CD4-positive, alpha-beta T cell treated with Interleukin-12 subunit alpha and Interleukin-12 subunit beta, for 1 hour (primary cell): ENCODE measurements at regions not wholly inside any gene's neighbourhood (a gene's known extent, or its start where the extent isn't known, plus 50 kb on each side); places are given as distances from the start of the nearest gene placed in this dataset.
"Not testable (repeated sequence)": the region's sequence is repeated elsewhere in the genome, so short reads cannot be mapped to it uniquely, and the experiment has no call there.

Source experiments
- DNase-seq: peaks from one replicate; pipeline ENCODE4 v3.0.0-alpha.2; 2020

DNA sequence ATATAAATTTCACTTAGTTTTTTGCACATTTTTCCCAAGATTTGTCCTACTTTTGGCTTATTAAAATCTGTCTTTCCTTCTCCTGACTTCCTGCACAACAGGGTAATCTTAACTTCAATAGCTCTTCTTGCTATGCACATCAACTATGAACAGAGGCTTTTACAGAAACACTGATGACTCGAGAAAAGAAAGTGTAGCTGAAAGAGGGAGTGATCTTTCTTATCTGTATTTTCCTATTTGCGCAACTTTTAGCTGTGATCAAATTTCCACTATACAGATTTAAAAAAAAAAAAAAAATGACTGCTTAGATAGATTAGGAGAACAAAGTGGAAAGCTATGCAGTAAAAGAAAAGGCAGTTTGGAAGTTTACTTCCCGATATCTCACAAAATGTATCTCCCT is 406.9 kb downstream of the LIG4 start:
- DNase-seq, result no peak

DNA sequence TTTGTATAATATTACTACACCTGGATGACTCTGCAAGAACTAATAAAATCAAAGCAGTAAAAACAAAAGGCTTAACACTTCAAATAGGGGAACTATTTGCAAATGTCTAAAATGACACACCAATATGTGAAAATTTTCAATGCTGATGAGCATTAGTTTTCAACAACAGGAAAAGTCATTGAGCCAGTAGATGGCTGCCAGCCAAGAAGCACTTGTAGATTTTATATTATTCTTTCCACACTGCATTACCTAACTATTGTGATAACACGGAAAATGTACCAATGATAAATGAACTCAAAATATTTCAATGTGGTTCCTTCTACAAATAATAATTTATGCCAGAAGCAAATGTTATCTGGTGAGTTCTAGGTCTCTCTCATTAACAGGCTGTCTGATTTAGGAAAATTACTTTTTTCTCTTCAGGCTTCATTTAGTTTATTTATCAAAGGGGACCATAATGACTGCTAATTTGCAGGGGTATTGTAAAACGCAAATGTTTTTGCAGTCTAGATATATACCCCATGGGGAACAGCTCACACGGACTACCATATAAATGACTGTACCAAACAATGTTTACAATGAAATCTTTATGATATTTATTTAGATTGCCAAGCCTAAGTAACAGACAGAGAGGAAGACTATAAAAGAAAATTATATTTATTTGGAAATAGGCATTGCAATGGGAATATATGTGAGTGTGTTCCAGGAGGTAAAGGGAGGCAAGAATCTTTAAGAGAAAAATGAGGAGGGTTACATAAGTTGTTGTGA is 407.8 kb downstream of the LIG4 start:
- DNase-seq, result no peak

GRCh38 chr13:107806726-107807125 is 408.6 kb downstream of the LIG4 start:
- no peak for DNase-seq

DNA sequence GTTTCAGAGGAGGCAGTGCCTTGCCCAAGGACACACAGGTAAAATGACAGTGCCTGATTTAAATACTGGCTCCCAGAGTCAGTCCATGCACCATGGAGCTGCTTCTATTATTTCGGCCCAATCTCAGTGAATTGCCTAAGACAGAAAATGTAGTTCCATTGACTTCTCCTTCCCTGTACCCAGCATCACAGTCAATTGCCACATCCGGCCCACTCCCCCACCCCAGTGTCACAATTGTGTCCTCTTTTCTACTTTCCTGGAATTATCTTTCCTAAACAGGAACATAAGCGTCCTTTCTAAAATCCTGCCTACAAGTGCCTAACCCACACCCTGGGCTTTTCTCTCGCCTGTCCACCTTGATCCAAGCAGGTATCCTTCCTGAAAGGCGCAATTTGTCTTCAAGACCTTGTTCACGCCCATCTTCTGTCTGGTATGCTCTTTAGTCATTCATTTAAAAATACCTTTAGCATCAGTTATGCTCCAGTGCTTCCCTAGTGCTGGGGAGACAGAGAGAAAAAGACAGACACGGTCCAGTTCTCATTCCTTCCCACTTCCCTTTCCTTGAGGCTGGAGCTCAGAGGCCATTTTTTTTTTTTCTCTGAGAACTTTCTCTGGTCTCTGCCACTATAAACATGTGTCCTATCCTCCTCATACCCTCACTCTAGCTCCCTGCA is 411.4 kb downstream of the LIG4 start:
- no peak for DNase-seq

- no peak for DNase-seq
Measured at GRCh38 chr13:107801621-107802020, 413.7 kb downstream of the LIG4 start.

GRCh38 chr13:107799001-107799400 is 416.3 kb downstream of the LIG4 start:
- DNase-seq, result no peak

DNA sequence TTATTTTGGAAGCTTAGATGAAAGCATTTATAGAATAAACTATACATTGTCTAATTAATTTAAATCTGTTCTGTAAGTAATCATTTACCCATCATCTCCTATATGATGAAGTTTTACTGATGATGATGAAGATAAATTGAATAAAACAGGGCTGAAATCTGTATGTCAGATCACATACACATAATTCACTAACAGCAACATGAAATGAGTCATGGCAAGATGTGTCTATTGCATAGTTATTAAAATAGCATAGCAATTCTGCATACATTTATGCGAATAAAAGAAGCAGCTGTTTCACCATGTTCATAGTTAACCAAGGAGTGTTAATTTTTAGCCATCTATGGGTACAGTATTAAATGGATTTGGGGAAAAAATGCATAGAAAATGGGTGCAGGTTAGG is 424.9 kb downstream of the LIG4 start:
- DNase-seq, result no peak

GRCh38 chr13:107788464-107789165 is 426.7 kb downstream of the LIG4 start:
- DNase-seq, result no peak

DNA sequence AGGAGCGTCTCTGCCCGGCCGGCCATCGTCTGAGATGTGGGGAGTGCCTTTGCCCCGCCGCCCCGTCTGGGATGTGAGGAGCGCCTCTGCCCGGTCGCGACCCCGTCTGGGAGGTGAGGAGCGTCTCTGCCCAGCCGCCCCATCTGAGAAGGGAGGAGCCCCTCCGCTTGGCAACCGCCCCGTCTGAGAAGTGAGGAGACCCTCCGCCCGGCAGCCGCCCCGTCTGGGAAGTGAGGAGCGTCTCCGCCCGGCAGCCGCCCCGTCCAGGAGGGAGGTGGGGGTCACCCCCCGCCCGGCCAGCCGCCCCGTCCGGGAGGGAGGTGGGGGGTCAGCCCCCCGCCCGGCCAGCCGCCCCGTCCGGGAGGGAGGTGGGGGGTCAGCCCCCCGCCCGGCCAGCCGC is 432.7 kb downstream of the LIG4 start:
- DNase-seq, result not testable (repeated sequence)

DNA sequence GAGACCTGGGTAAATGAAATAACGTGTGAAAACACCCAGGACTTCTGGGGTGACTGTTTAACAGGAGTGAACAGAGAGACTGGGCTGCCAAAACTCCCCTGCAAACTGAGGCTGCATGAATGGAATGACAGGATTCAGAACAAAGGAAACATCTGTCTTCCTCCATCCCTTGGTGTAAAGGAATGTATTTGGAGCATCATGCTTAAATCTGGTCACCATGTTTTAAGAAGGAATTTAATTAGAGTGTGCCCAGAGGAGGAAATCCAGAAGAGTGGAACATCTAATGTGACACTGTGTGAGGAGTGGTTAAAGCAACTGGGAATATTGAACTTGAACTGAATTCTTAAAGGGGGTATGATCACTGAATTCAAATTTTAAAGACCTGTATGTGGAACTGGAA is 437.2 kb downstream of the LIG4 start:
- DNase-seq, result no peak

- no peak for DNase-seq
Measured at GRCh38 chr13:107770541-107770940, 444.8 kb downstream of the LIG4 start.

DNA sequence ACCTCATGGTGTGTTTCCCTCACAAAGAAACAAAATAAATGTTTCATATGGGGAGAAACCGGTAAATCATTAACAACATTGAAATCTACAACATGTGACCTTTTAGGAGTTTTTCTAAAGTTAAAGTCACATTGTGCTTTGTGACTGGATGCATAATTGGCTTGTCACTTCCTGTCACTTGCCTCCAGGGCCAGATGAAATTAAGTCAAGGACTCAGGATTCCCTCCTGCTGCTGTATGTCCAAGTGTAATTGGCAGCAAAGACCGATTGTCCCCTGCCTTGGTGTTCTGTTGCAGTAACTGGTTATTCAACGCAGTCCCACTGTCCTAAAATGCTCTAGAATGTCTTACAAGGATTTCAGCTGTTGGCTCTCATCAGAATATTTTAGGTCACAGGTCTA is 448.2 kb downstream of the LIG4 start:
- no peak for DNase-seq

GRCh38 chr13:107765724-107766401 is 449.5 kb downstream of the LIG4 start:
- no peak for DNase-seq

DNA sequence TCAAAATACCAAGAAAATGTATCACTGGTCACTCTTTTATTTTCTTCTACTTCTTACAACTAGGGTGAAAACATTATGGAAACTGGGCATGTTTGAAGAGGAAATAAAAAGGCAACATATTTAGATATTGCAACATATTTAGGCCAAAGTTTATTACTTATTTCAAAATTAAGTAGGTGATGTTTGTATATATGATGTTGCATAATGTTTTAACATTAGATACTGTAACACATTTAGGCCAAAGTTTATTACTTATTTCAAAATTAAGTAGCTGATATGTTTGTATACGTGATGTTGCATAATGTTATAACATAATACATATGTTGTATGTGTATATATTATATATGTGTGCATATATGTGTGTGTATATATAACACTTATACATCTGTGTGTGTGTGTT is 451.3 kb downstream of the LIG4 start:
- no peak for DNase-seq

- no peak for DNase-seq
Measured at GRCh38 chr13:107753748-107754147, 461.6 kb downstream of the LIG4 start.

DNA sequence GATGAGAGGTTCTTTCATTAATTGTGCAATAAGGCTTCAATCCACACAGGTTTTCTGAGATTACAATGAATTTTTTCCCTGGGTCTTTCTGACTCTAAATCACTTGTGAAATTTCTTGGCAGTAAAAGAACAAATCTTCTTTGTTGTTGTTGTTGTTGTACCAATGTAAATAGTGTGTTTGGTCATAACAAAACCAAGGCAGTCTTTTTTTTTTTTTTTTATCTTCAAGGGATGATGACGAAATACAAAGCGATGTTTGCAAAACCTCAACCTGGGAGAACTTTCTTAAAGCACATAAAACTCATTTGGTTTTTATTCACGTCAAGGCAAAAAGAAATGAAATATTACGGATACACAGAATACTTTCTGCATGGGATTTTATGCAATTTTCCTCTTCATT is 462.0 kb downstream of the LIG4 start:
- no peak for DNase-seq

GRCh38 chr13:107743983-107744382 is 471.4 kb downstream of the LIG4 start:
- DNase-seq, result no peak

GRCh38 chr13:107743526-107743925 is 471.8 kb downstream of the LIG4 start:
- no peak for DNase-seq

GRCh38 chr13:107743100-107743499 is 472.2 kb downstream of the LIG4 start:
- DNase-seq, result no peak

- DNase-seq, result no peak
Measured at GRCh38 chr13:107742544-107742943, 472.8 kb downstream of the LIG4 start.

DNA sequence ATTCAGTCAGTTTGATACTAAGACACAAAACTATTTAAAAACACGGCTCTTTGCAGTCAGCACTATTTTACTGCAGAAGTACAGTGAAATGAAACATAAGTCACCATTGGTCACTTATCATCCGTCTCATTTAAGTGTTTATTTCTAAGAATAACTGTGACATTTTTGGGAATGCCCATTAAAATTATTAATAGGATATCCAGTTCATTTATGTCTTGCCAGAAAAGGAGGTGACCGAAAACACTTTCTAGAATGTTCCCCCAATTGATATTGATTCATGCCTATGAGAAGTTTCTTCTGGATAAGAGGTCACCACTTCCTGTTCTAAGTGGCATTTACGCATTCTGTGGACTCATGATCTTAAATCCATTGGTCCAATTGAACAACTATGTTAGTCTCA is 477.3 kb downstream of the LIG4 start:
- no peak for DNase-seq

DNA sequence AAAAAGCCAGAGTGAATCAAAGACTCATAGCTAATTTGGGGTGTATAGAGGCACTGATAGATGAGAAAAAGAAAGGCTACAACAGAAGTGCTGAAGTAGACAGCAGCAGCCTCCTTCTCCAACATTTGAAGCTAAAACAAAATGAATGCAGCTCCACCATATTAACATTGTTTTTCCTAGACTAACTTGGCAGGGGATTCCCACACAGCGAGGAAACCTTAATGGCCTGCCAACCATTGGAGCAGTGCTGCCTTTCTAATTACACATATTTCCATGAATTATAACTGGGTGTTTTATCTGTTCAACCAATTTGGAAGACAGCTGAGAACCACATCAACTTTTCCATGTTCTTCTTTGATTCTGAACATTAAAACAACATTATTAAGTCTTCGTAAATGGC is 478.6 kb downstream of the LIG4 start:
- no peak for DNase-seq

DNA sequence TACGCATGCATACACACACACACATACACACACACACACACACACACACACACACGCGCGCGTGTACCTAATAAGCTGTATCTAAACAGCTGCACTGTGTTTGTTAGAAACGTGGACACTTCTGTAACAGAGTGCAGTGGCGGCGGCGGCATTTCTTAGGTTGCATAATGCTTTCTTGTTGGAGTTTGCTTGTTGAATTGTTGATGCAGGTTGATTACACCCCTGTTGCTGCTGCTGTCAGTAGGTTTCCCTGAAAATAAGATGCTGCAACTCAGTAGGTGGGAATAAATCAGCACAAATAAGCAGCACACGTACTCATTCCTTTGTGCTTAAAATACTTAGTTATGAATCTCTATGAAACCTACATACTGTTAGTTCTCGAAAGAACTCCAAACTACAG is 479.2 kb downstream of the LIG4 start:
- no peak for DNase-seq
